ENCODE measurements at regions not wholly inside any gene's neighbourhood (a gene's known extent, or its start where the extent isn't known, plus 50 kb on each side); places are given as distances from the start of the nearest gene placed in this dataset.

DNA sequence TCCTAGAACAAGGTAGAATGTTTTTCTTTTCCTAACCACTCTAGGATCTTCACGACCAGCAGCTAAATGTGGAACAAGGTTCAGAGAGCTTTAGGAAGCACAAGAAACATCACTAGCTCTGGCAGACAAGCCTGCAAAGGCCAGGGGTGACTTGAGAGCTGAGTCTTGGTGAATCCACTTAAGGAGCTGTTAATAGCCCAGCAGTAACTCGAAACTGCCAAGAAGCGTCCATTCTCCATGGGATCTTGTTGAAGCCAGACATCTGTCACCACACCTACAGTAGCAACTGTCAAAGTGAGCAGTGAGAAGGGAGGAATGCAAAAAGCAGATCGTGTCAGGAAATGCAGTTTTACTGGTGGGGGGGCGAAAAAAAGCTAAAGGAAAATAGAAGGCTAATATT, 87.2 kb downstream of the ATPSCKMT start:
- Histone ChIP-seq H4K20me1 (ENCODE audit: control insufficient read depth, insufficient read depth, low read length, poor library complexity, severe bottlenecking) (no peaks in the 10 kb centered on the region), H3K27ac (ENCODE audit: low read length in 2 of 2) (no peak overlapping the region), H3K27me3 (replicated peaks in 1 of 4; ENCODE audit: control extremely low read depth in 1 of 4, control insufficient read depth in 3 of 4, insufficient read depth in 4 of 4, low read length in 3 of 4) (no peaks in the 10 kb centered on the region), H2AFZ (ENCODE audit: insufficient read depth, low read depth, low read length, poor library complexity, severe bottlenecking) (no peak overlapping the region), H3K9me3 (ENCODE audit: control extremely low read depth in 1 of 3, control insufficient read depth in 2 of 3, insufficient read depth in 1 of 3, low read length in 2 of 3) (peaks cover 0 to 4% (median 0%) of the 10 kb centered on the region in 3 donors), H3K4me3 (ENCODE audit: control extremely low read depth in 1 of 5, extremely low read depth in 1 of 5, insufficient read depth in 1 of 5, low read depth in 2 of 5, low read length in 4 of 5) (no peak overlapping the region), H3K36me3 (replicated peaks in 1 of 2; ENCODE audit: control extremely low read depth in 1 of 2, control insufficient read depth in 1 of 2, extremely low read depth in 1 of 2, insufficient read depth in 2 of 2, low read length in 1 of 2) (no peaks in the 10 kb centered on the region), H3K4me1 (ENCODE audit: control insufficient read depth in 2 of 2, insufficient read depth in 2 of 2, low read length in 2 of 2) (no peaks in the 10 kb centered on the region), H3K4me2 (replicated peaks; ENCODE audit: low read depth, low read length, poor library complexity, severe bottlenecking) (no peak overlapping the region), H3K9ac (ENCODE audit: low read length) (no peak overlapping the region), H3K79me2 (ENCODE audit: control insufficient read depth, insufficient read depth, low read length) (no peaks in the 10 kb centered on the region)
- Mint-ChIP-seq H3K9me3 (ENCODE audit: insufficient read depth) (peaks cover 9% of the 10 kb centered on the region), H3K27me3 (peaks cover 12% of the 10 kb centered on the region), H3K4me3 (no peak overlapping the region), H3K27ac (no peak overlapping the region), H3K4me1 (no peaks in the 10 kb centered on the region)
- intact Hi-C loops (cut with micrococcal nuclease) = no loop called here
- DNase-seq (no peak), ATAC-seq (ENCODE audit: low read depth) (no peak)
- POLR2A ChIA-PET = no interaction called here
- CTCF ChIA-PET = interaction anchor here (0.7 to 1.5 kb wide), 2 partner anchors 11 to 579 kb away, joined by 3 to 4 read pairs; no protein-coding TSS in a partner anchor
- WGBS (ENCODE audit: insufficient coverage) = 62% methylated on average over 3 of the region's 5 CpGs
- TF ChIP-seq EZH2 (IDR thresholded peaks at IDR 0.05; ENCODE audit: borderline replicate concordance, insufficient read depth, low read depth, low read length, poor library complexity, severe bottlenecking) = no peak

DNA sequence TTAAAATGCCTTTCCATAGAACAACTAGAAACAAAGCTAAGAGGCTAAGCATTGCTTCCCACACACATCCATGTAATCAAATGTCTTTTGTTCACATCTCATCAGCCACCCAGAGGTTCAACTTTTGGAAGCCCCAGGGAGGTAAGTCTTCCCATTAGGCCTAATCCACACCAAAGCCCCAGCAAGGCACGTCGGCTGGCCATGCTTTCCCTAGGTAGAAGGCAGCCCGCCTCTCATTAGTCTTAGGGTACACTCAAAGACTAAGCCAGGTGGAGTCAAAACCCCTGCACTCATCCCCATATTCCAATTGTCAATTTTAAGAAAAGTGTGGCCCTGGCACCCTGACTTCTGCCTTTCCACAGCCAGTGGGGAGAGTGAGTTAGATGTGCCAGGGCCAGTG, 87.9 kb downstream of the ATPSCKMT start:
- CTCF ChIA-PET = interaction anchor here (1.5 kb wide), 1 partner anchor 12 kb away, joined by 4 read pairs; no protein-coding TSS in a partner anchor
- no peaks in the 10 kb centered on the region for H3K4me1 ChIP-seq (ENCODE audit: control insufficient read depth in 2 of 2, insufficient read depth in 2 of 2, low read length in 2 of 2)
- no peak overlapping the region for H2AFZ ChIP-seq (ENCODE audit: insufficient read depth, low read depth, low read length, poor library complexity, severe bottlenecking)
- H3K4me1 Mint-ChIP-seq = no peaks in the 10 kb centered on the region
- no peak for TF ChIP-seq EZH2 (IDR thresholded peaks at IDR 0.05; ENCODE audit: borderline replicate concordance, insufficient read depth, low read depth, low read length, poor library complexity, severe bottlenecking)
- TF ChIP-seq, protein P1, sequence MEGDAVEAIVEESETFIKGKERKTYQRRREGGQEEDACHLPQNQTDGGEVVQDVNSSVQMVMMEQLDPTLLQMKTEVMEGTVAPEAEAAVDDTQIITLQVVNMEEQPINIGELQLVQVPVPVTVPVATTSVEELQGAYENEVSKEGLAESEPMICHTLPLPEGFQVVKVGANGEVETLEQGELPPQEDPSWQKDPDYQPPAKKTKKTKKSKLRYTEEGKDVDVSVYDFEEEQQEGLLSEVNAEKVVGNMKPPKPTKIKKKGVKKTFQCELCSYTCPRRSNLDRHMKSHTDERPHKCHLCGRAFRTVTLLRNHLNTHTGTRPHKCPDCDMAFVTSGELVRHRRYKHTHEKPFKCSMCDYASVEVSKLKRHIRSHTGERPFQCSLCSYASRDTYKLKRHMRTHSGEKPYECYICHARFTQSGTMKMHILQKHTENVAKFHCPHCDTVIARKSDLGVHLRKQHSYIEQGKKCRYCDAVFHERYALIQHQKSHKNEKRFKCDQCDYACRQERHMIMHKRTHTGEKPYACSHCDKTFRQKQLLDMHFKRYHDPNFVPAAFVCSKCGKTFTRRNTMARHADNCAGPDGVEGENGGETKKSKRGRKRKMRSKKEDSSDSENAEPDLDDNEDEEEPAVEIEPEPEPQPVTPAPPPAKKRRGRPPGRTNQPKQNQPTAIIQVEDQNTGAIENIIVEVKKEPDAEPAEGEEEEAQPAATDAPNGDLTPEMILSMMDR (IDR thresholded peaks at IDR 0.05) = no peak
- peaks cover 12% of the 10 kb centered on the region for H3K27me3 Mint-ChIP-seq
- no peaks in the 10 kb centered on the region for H3K27me3 ChIP-seq (replicated peaks in 1 of 4; ENCODE audit: control extremely low read depth in 1 of 4, control insufficient read depth in 3 of 4, insufficient read depth in 4 of 4, low read length in 3 of 4)
- peaks cover 9% of the 10 kb centered on the region for H3K9me3 Mint-ChIP-seq (ENCODE audit: insufficient read depth)
- no peaks in the 10 kb centered on the region for H4K20me1 ChIP-seq (ENCODE audit: control insufficient read depth, insufficient read depth, low read length, poor library complexity, severe bottlenecking)
- peaks cover 0 to 4% (median 0%) of the 10 kb centered on the region in 3 donors for H3K9me3 ChIP-seq (ENCODE audit: control extremely low read depth in 1 of 3, control insufficient read depth in 2 of 3, insufficient read depth in 1 of 3, low read length in 2 of 3)
- no peak overlapping the region for H3K4me2 ChIP-seq (replicated peaks; ENCODE audit: low read depth, low read length, poor library complexity, severe bottlenecking)
- no peak overlapping the region for H3K9ac ChIP-seq (ENCODE audit: low read length)
- H3K4me3 Mint-ChIP-seq = no peak overlapping the region
- H3K27ac Mint-ChIP-seq = no peak overlapping the region
- no peaks in the 10 kb centered on the region for H3K79me2 ChIP-seq (ENCODE audit: control insufficient read depth, insufficient read depth, low read length)
- no peak for DNase-seq
- no peak overlapping the region for H3K27ac ChIP-seq (ENCODE audit: low read length in 2 of 2)
- POLR2A ChIA-PET = no interaction called here
- intact Hi-C loops (cut with micrococcal nuclease) = no loop called here
- no peaks in the 10 kb centered on the region for H3K36me3 ChIP-seq (replicated peaks in 1 of 2; ENCODE audit: control extremely low read depth in 1 of 2, control insufficient read depth in 1 of 2, extremely low read depth in 1 of 2, insufficient read depth in 2 of 2, low read length in 1 of 2)
- H3K4me3 ChIP-seq (ENCODE audit: control extremely low read depth in 1 of 5, extremely low read depth in 1 of 5, insufficient read depth in 1 of 5, low read depth in 2 of 5, low read length in 4 of 5) = no peak overlapping the region
- ATAC-seq (ENCODE audit: low read depth) = no peak
- 80% methylated on average over 3 of the region's 3 CpGs for WGBS (ENCODE audit: insufficient coverage)

Data from B cell (primary cell).